Cardiac fibroblast (primary cell): ENCODE measurements at regions not wholly inside any gene's neighbourhood (a gene's known extent, or its start where the extent isn't known, plus 50 kb on each side); places are given as distances from the start of the nearest gene placed in this dataset.

Experiments used
- DNase-seq, 2 donors: peaks; one replicate each; pipeline versions ENCODE4 v3.0.0 to v3.0.0-alpha.2; 2010; ENCODE audit warnings: low read depth in 2 of 2
- H3K4me3 ChIP-seq, 2 donors: replicated peaks in 1 of 2; 1 replicate in 1 of 2; 2 replicates in 1 of 2; pipeline ENCODE4 v1.5.1; 2011; ENCODE audit warnings: low read depth in 2 of 2, low read length in 2 of 2, mild to moderate bottlenecking in 2 of 2, moderate library complexity in 1 of 2
- TF ChIP-seq, protein P1 (sequence below): IDR thresholded peaks from one replicate; pipeline ENCODE4 v1.5.1; 2011; ENCODE audit warnings: low read depth, mild to moderate bottlenecking, low read length, inconsistent platforms

GRCh38 chr2:147502711-147503290 is 342.0 kb upstream of the ACVR2A start:
- TF ChIP-seq, protein P1, sequence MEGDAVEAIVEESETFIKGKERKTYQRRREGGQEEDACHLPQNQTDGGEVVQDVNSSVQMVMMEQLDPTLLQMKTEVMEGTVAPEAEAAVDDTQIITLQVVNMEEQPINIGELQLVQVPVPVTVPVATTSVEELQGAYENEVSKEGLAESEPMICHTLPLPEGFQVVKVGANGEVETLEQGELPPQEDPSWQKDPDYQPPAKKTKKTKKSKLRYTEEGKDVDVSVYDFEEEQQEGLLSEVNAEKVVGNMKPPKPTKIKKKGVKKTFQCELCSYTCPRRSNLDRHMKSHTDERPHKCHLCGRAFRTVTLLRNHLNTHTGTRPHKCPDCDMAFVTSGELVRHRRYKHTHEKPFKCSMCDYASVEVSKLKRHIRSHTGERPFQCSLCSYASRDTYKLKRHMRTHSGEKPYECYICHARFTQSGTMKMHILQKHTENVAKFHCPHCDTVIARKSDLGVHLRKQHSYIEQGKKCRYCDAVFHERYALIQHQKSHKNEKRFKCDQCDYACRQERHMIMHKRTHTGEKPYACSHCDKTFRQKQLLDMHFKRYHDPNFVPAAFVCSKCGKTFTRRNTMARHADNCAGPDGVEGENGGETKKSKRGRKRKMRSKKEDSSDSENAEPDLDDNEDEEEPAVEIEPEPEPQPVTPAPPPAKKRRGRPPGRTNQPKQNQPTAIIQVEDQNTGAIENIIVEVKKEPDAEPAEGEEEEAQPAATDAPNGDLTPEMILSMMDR, result no peak
- H3K4me3 ChIP-seq, result no peak overlapping the region
- no peak for DNase-seq

DNA sequence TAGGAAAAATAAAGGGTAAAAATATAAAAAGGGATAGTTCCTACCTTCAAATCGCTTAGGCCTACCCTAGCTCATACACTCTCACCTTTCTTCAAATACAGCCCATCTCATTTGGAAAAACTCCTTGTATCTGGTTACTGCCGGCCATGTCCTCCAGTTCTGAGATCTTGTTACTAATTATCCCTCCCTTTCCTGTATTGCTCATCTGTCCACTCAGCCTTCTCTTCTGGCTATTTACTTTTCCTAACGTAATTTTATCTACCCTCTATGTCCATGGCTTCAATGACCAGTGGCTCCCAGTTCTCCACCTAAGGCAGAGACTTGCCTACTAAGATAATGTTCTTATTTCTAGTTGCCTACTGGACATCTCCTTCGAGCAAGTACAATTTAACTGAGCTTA is 342.9 kb upstream of the ACVR2A start:
- no peak for DNase-seq
- no peak overlapping the region for H3K4me3 ChIP-seq
- TF ChIP-seq, protein P1, result no peak

- H3K4me3 ChIP-seq, result no peak overlapping the region
- TF ChIP-seq, protein P1, result no peak
- no peak for DNase-seq
Measured at GRCh38 chr2:147500819-147501395, 343.9 kb upstream of the ACVR2A start.

DNA sequence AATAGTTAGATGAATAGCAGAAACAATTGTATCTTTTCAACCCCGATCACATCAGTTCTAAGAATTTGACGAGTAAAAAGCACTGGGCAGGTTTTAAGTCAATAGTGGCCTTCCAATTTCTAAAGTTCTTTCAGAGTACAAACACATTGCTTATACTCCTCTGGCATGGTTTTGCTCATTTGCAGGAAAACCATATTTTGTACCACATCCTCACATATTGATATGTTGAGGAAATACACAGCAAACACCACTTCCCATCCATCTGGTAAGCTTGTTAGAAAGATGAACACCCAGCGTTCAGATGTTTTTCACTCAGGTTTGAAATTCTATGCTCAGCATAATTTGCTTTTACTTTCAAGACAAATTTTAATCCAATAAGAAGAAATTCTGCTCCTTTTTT is 344.6 kb upstream of the ACVR2A start:
- TF ChIP-seq, protein P1, result no peak
- H3K4me3 ChIP-seq, result no peak overlapping the region
- DNase-seq, result no peak

- DNase-seq, result no peak
- TF ChIP-seq, protein P1, result no peak
- H3K4me3 ChIP-seq, result no peak overlapping the region
Measured at GRCh38 chr2:147499785-147500184, 345.0 kb upstream of the ACVR2A start.

DNA sequence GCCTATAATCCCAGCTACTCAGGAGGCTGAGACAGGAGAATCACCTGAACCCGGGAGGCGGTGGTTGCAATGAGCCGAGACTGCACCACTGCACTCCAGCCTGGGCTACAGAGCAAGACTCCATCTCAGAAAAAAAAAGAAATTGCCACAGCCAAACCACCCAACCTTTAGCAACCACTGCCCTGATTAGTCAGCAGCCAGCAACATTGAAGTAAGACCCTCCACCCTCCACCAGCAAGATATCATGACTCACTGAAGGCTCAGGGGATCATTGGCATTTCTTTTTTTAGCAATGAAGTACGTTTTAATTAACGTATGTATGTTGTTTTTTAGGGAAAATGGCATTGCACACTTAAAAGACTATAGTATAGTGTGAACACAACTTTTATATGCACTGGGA is 349.1 kb upstream of the ACVR2A start:
- H3K4me3 ChIP-seq, result no peak overlapping the region
- TF ChIP-seq, protein P1, result no peak
- peak in 1 of 2 donors; percentile 18 for DNase-seq

DNA sequence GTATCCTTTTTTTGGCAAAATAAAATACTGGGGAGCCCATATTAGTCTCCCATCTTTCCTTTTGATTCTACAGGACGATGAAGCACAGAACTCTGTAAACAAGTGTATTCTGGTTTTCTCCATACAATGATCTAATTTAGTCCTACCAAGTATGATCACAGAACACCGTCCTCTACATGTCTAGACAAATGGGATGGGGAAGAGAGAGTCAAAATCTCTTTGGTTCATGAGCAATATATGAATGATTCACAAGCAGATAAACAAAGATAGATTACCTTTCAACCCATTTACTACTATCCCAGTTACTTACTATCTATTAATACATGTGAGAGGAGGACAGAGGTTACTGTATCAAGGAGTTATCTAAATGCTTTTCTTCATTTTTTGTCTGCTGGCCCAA is 352.4 kb upstream of the ACVR2A start:
- DNase-seq, result no peak
- H3K4me3 ChIP-seq, result no peak overlapping the region
- TF ChIP-seq, protein P1, result no peak
